KMS-11 (cell line): ENCODE measurements at regions not wholly inside any gene's neighbourhood (a gene's known extent, or its start where the extent isn't known, plus 50 kb on each side); places are given as distances from the start of the nearest gene placed in this dataset.

Experiments used
- H2AFZ ChIP-seq: fragments of 200-600 bp; sonication (generic); 2 replicates; pipeline ENCODE4 v1.6.1; 2016; ENCODE audit warnings: antibody characterized with exemption, mixed run types, low read depth
- H3K27ac ChIP-seq: fragments of 200-600 bp; sonication (generic); 2 replicates; pipeline ENCODE4 v1.6.1; 2016; ENCODE audit warnings: mild to moderate bottlenecking, mixed run types
- H3K27me3 ChIP-seq: fragments of 200-600 bp; sonication (generic); 2 replicates; pipeline ENCODE4 v1.6.1; 2017; ENCODE audit warnings: mild to moderate bottlenecking, low read depth, mixed run types, moderate library complexity; ENCODE audit not compliant: insufficient read depth
- H3K36me3 ChIP-seq: fragments of 200-600 bp; sonication (generic); 2 replicates; pipeline ENCODE4 v1.6.1; 2017; ENCODE audit warnings: mild to moderate bottlenecking, mixed run types; ENCODE audit not compliant: insufficient read depth
- H3K4me1 ChIP-seq: fragments of 200-600 bp; sonication (generic); 2 replicates; pipeline ENCODE4 v1.6.1; 2016; ENCODE audit warnings: mild to moderate bottlenecking, low read depth, mixed run types; ENCODE audit not compliant: poor library complexity, severe bottlenecking
- H3K4me2 ChIP-seq: fragments of 200-600 bp; sonication (generic); 2 replicates; pipeline ENCODE4 v1.7.0; 2016; ENCODE audit warnings: mild to moderate bottlenecking, mixed run types
- H3K4me3 ChIP-seq: fragments of 200-600 bp; sonication (generic); IDR thresholded peaks from 2 replicates; pipeline ENCODE4 v1.6.1; 2017; ENCODE audit warnings: low read depth, low read length, mixed read lengths; ENCODE audit not compliant: insufficient read depth
- H3K79me2 ChIP-seq: fragments of 200-600 bp; sonication (generic); 2 replicates; pipeline ENCODE4 v1.6.1; 2016; ENCODE audit warnings: low read depth, mixed run types; ENCODE audit not compliant: insufficient read depth
- H3K9ac ChIP-seq: fragments of 200-600 bp; sonication (generic); 2 replicates; pipeline ENCODE4 v1.6.1; 2016; ENCODE audit warnings: mild to moderate bottlenecking, mixed run types
- H4K20me1 ChIP-seq: fragments of 200-600 bp; sonication (generic); 2 replicates; pipeline ENCODE4 v1.6.1; 2016; ENCODE audit warnings: mild to moderate bottlenecking, mixed run types; ENCODE audit not compliant: insufficient read depth
- CTCF ChIP-seq: fragments of 200-600 bp; sonication (generic); conservative IDR thresholded peaks from 2 replicates; pipeline ENCODE4 v1.6.1; 2017; ENCODE audit warnings: low read depth, mild to moderate bottlenecking, antibody characterized with exemption, low read length, moderate library complexity, mixed read lengths

- no peak overlapping the region for H2AFZ ChIP-seq
- TF ChIP-seq CTCF = no peak
- H3K79me2 ChIP-seq = no peaks in the 10 kb centered on the region
- H3K4me3 ChIP-seq = no peak overlapping the region
- H4K20me1 ChIP-seq = no peaks in the 10 kb centered on the region
- no peaks in the 10 kb centered on the region for H3K27me3 ChIP-seq
- H3K4me1 ChIP-seq = no peaks in the 10 kb centered on the region
- no peak overlapping the region for H3K4me2 ChIP-seq
- H3K36me3 ChIP-seq = no peaks in the 10 kb centered on the region
- H3K9ac ChIP-seq = no peak overlapping the region
- H3K27ac ChIP-seq = no peak overlapping the region
These were observed 144.0 kb upstream of the GRIK2 start for GRCh38 chr6:101249470-101249869.

- no peak overlapping the region for H2AFZ ChIP-seq
- no peaks in the 10 kb centered on the region for H4K20me1 ChIP-seq
- H3K4me2 ChIP-seq = no peak overlapping the region
- no peak overlapping the region for H3K9ac ChIP-seq
- no peaks in the 10 kb centered on the region for H3K79me2 ChIP-seq
- H3K4me1 ChIP-seq = no peaks in the 10 kb centered on the region
- no peaks in the 10 kb centered on the region for H3K36me3 ChIP-seq
- TF ChIP-seq CTCF = no peak
- H3K27ac ChIP-seq = no peak overlapping the region
- H3K27me3 ChIP-seq = no peaks in the 10 kb centered on the region
- no peak overlapping the region for H3K4me3 ChIP-seq
These were observed 136.3 kb upstream of the GRIK2 start for GRCh38 chr6:101257163-101257562.

- Histone ChIP-seq H3K4me3 (no peak overlapping the region), H3K27ac (no peak overlapping the region), H3K36me3 (no peaks in the 10 kb centered on the region), H3K4me1 (no peaks in the 10 kb centered on the region), H3K4me2 (no peak overlapping the region), H2AFZ (no peak overlapping the region), H3K27me3 (no peaks in the 10 kb centered on the region), H3K79me2 (no peaks in the 10 kb centered on the region), H3K9ac (no peak overlapping the region), H4K20me1 (no peaks in the 10 kb centered on the region)
- no peak for TF ChIP-seq CTCF
These were observed 134.0 kb upstream of the GRIK2 start for GRCh38 chr6:101259505-101259904.

GRCh38 chr6:101263596-101263995, 129.9 kb upstream of the GRIK2 start:
- H3K36me3 ChIP-seq = no peaks in the 10 kb centered on the region
- H4K20me1 ChIP-seq = no peaks in the 10 kb centered on the region
- TF ChIP-seq CTCF = no peak
- H3K4me2 ChIP-seq = no peak overlapping the region
- no peaks in the 10 kb centered on the region for H3K79me2 ChIP-seq
- no peak overlapping the region for H3K9ac ChIP-seq
- no peak overlapping the region for H2AFZ ChIP-seq
- H3K27ac ChIP-seq = no peak overlapping the region
- no peak overlapping the region for H3K4me3 ChIP-seq
- H3K4me1 ChIP-seq = no peaks in the 10 kb centered on the region
- H3K27me3 ChIP-seq = no peaks in the 10 kb centered on the region

GRCh38 chr6:101266063-101266462, 127.4 kb upstream of the GRIK2 start:
- no peak overlapping the region for H3K4me3 ChIP-seq
- H3K36me3 ChIP-seq = no peaks in the 10 kb centered on the region
- H3K4me1 ChIP-seq = no peaks in the 10 kb centered on the region
- no peak overlapping the region for H3K27ac ChIP-seq
- no peak overlapping the region for H3K4me2 ChIP-seq
- no peaks in the 10 kb centered on the region for H3K79me2 ChIP-seq
- TF ChIP-seq CTCF = no peak
- no peak overlapping the region for H3K9ac ChIP-seq
- no peak overlapping the region for H2AFZ ChIP-seq
- no peaks in the 10 kb centered on the region for H3K27me3 ChIP-seq
- H4K20me1 ChIP-seq = no peaks in the 10 kb centered on the region
